GM19193 (cell line): ENCODE measurements at regions not wholly inside any gene's neighbourhood (a gene's known extent, or its start where the extent isn't known, plus 50 kb on each side); places are given as distances from the start of the nearest gene placed in this dataset.

Experiments used
- POLR2A ChIP-seq: IDR thresholded peaks from 4 replicates; pipeline ENCODE4 v1.6.1; 2011; ENCODE audit not compliant: insufficient read depth, insufficient read length; ENCODE audit errors: extremely low read depth

GRCh38 chr19:27876976-27877512 is 1335.9 kb downstream of the UQCRFS1 start:
- TF ChIP-seq POLR2A = no peak

DNA sequence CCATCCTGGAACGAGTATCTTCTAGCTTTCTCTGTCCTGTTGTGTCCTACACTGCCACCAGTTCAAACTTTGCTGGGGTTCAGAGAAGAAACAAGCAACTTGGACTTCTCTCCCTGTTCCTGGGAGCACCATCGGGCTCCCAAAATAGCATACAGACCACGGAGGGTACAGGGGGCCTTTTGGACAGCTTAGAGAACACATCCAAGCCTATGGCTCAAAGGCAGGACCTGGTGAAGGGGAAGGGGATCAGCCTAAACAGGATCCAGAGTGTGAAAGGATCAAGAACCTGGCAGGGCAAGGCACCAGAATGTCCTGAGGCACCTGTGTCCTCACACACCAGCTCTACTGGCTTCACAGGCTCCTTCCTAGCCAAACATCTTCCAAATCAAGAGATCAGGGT is 1336.5 kb downstream of the UQCRFS1 start:
- no peak for TF ChIP-seq POLR2A

- no peak for TF ChIP-seq POLR2A
Observed at GRCh38 chr19:27872370-27872769, 1340.6 kb downstream of the UQCRFS1 start.

- no peak for TF ChIP-seq POLR2A
Observed at GRCh38 chr19:27870293-27870692, 1342.7 kb downstream of the UQCRFS1 start.

GRCh38 chr19:27868007-27868406 is 1344.9 kb downstream of the UQCRFS1 start:
- no peak for TF ChIP-seq POLR2A

GRCh38 chr19:27865927-27866777 is 1346.8 kb downstream of the UQCRFS1 start:
- TF ChIP-seq POLR2A = no peak

- TF ChIP-seq POLR2A = no peak
Observed at GRCh38 chr19:27861411-27861975, 1351.5 kb downstream of the UQCRFS1 start.

DNA sequence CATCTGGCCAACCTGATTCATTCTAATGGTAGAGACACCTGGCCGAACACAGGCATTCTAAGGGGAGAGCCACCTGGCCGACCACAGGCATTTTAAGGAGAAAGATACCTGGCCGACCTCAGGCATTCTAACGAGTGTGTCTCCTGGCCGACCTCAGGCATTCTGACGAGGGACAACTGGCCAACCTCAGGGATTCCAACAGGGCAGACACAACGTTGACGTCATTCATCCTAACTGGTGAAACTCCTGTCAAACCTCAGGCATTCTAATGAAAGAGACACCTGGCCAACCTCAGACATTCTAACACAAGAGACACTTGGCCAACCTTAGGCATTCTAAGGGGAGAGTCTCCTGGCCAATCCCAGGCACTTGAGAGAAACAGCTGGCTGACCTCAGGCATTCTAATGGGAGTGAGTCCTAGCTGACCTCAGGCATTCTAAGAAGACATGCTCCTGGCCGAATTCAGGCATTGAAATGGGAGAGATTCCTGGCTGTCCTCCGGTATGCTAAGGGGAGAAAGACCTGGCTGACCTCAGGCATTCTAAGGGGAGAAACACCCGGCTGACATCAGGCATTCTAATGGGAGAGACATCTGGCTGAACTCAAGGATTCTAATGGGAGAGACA is 1352.5 kb downstream of the UQCRFS1 start:
- no peak for TF ChIP-seq POLR2A

GRCh38 chr19:27859689-27860088 is 1353.3 kb downstream of the UQCRFS1 start:
- no peak for TF ChIP-seq POLR2A

GRCh38 chr19:27858981-27859581 is 1353.9 kb downstream of the UQCRFS1 start:
- TF ChIP-seq POLR2A = no peak

- no peak for TF ChIP-seq POLR2A
Observed at GRCh38 chr19:27851543-27852060, 1361.3 kb downstream of the UQCRFS1 start.

GRCh38 chr19:27851002-27851481 is 1361.9 kb downstream of the UQCRFS1 start:
- TF ChIP-seq POLR2A = no peak

DNA sequence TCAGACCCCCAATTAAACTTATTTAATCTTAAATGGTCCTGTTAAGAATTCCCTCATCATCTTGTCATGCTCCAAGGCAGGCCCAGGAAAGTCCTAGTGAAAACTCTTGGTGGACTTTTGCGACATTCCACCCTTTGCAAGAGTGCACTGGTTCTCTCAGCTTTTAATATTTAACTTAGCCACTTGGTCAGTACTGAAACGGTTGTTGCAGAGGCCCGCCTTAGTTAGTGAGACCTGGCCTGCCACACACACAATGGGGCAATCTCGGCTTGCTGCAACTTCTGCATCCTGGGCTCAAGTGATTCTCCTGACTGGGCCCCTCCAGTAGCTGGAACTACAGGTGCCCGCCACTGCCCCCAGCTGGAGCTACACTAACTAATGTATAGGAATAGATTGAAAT is 1366.0 kb downstream of the UQCRFS1 start:
- TF ChIP-seq POLR2A = no peak

DNA sequence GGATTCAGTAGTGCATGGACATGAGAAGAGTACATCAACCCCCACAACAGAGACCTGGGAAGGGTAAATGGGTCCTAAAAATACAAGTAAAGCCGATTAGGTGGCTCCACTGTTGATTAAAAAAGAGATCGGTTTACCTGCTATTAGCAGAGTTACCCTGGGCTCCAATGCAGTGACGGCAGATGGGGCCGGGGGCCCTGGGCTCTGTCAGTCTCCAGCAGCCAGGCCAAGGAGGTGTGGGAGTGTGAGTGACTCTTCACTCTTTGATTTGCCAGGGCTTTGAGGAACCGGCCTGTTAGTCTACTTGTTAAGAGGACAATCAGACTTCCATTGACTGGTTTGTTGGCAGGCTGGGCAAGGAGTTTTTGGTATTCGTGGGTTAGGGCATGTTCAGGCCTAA is 1368.7 kb downstream of the UQCRFS1 start:
- no peak for TF ChIP-seq POLR2A

DNA sequence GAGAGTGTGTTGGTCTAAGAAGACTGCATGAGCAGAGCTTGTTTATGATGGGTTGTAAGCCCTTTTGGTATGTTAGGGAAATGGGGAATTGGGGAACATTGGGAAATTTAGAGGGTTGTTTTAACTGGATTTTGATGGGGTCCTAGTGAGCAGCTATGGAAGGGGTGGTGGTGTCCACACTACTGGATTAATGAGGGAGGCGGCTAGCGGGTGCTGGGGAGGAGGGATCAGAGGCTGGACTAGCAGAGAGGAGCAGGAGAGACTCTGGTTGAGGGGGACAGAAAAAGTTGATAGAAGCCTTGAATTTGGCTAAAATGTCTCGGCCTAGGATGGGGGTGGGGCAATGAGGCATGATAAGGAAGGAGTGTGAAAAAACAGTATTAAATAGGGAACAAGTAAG is 1369.1 kb downstream of the UQCRFS1 start:
- no peak for TF ChIP-seq POLR2A
